ENCODE measurements at regions not wholly inside any gene's neighbourhood (a gene's known extent, or its start where the extent isn't known, plus 50 kb on each side); places are given as distances from the start of the nearest gene placed in this dataset.

- H3K9ac ChIP-seq (ENCODE audit: low read length), result peak overlapping the region; percentile 78
- peak overlapping the region; percentile 55 for H2AFZ ChIP-seq (ENCODE audit: insufficient read depth, low read depth, low read length, poor library complexity, severe bottlenecking)
- TF ChIP-seq EZH2 (IDR thresholded peaks at IDR 0.05; ENCODE audit: borderline replicate concordance, insufficient read depth, low read depth, low read length, poor library complexity, severe bottlenecking) (no peak), CTCF (IDR thresholded peaks at IDR 0.05) (no peak)
- Mint-ChIP-seq H3K27me3 (peaks cover 5% of the 10 kb centered on the region), H3K9me3 (ENCODE audit: insufficient read depth) (peaks cover 7% of the 10 kb centered on the region), H3K4me3 (peak overlapping the region; percentile 87), H3K4me1 (peaks cover 16% of the 10 kb centered on the region), H3K27ac (peak overlapping the region; percentile 95)
- peaks cover 0 to 24% (median 0%) of the 10 kb centered on the region in 3 donors for H3K9me3 ChIP-seq (ENCODE audit: control extremely low read depth in 1 of 3, control insufficient read depth in 2 of 3, insufficient read depth in 1 of 3, low read length in 2 of 3)
- H3K4me2 ChIP-seq (replicated peaks; ENCODE audit: low read depth, low read length, poor library complexity, severe bottlenecking), result peak overlapping the region; percentile 71
- intact Hi-C loops (cut with micrococcal nuclease), result loop anchor here (1.0 kb wide), 3 partner anchors 28 to 210 kb away; partner anchors contain the start of gene E2F3
- DNase-seq (peak; percentile 94), ATAC-seq (ENCODE audit: low read depth) (peak; percentile 96)
- ChIA-PET CTCF (interaction anchor here (0.8 to 1.7 kb wide), 7 partner anchors 12 to 215 kb away, joined by 3 to 12 read pairs (median 5); partner anchors contain the start of gene CDKAL1), POLR2A (interaction anchor here (0.6 to 1.8 kb wide), 3 partner anchors 83 to 1445 kb away, joined by 3 to 11 read pairs (median 4); no protein-coding TSS in a partner anchor)
- 4% methylated on average over 17 of the region's 23 CpGs for WGBS (ENCODE audit: insufficient coverage)
- peaks cover 7 to 14% of the 10 kb centered on the region in 2 donors for H3K4me1 ChIP-seq (ENCODE audit: control insufficient read depth in 2 of 2, insufficient read depth in 2 of 2, low read length in 2 of 2)
- no peaks in the 10 kb centered on the region for H3K36me3 ChIP-seq (replicated peaks in 1 of 2; ENCODE audit: control extremely low read depth in 1 of 2, control insufficient read depth in 1 of 2, extremely low read depth in 1 of 2, insufficient read depth in 2 of 2, low read length in 1 of 2)
- H3K4me3 ChIP-seq (ENCODE audit: control extremely low read depth in 1 of 5, extremely low read depth in 1 of 5, insufficient read depth in 1 of 5, low read depth in 2 of 5, low read length in 4 of 5), result peak overlapping the region; percentile 59 to 65 (median 62)
- H3K79me2 ChIP-seq (ENCODE audit: control insufficient read depth, insufficient read depth, low read length), result no peaks in the 10 kb centered on the region
- no peaks in the 10 kb centered on the region for H3K27me3 ChIP-seq (replicated peaks in 1 of 4; ENCODE audit: control extremely low read depth in 1 of 4, control insufficient read depth in 3 of 4, insufficient read depth in 4 of 4, low read length in 3 of 4)
- no peaks in the 10 kb centered on the region for H4K20me1 ChIP-seq (ENCODE audit: control insufficient read depth, insufficient read depth, low read length, poor library complexity, severe bottlenecking)
- H3K27ac ChIP-seq (ENCODE audit: low read length in 2 of 2), result peak overlapping the region; percentile 96
These were observed 81.9 kb upstream of the E2F3 start for GRCh38 chr6:20319520-20320357.

Measured in B cell (primary cell).